ENCODE measurements at regions not wholly inside any gene's neighbourhood (a gene's known extent, or its start where the extent isn't known, plus 50 kb on each side); places are given as distances from the start of the nearest gene placed in this dataset.
"Not testable (repeated sequence)": the region's sequence is repeated elsewhere in the genome, so short reads cannot be mapped to it uniquely, and the experiment has no call there.

DNA sequence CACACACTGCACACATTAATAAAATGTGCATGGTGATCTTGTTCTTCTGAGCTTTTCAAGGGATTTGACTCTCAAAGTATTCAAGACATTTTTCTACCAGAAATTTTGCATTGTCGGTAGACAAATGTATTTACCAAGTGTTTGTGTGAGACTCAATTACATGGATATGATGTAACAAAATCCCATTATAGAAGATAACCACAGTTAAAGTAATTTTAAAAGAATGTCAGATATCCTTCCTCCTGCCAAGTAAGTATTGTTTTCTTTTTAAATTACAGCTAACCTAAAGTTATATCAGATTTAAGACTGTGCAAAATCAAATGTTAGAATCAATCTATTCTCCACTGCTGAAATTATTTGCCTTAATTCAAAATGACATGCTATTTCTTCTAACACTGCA, 1344.5 kb upstream of the CHAC2 start:
- no peak overlapping the region for H3K4me3 ChIP-seq (ENCODE audit: low read depth, low read length)
- H3K36me3 ChIP-seq (ENCODE audit: control insufficient read depth, insufficient read depth, low read length), result no peaks in the 10 kb centered on the region
- DNase-seq (ENCODE audit: low read depth), result no peak
- TF ChIP-seq, protein P1, sequence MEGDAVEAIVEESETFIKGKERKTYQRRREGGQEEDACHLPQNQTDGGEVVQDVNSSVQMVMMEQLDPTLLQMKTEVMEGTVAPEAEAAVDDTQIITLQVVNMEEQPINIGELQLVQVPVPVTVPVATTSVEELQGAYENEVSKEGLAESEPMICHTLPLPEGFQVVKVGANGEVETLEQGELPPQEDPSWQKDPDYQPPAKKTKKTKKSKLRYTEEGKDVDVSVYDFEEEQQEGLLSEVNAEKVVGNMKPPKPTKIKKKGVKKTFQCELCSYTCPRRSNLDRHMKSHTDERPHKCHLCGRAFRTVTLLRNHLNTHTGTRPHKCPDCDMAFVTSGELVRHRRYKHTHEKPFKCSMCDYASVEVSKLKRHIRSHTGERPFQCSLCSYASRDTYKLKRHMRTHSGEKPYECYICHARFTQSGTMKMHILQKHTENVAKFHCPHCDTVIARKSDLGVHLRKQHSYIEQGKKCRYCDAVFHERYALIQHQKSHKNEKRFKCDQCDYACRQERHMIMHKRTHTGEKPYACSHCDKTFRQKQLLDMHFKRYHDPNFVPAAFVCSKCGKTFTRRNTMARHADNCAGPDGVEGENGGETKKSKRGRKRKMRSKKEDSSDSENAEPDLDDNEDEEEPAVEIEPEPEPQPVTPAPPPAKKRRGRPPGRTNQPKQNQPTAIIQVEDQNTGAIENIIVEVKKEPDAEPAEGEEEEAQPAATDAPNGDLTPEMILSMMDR (IDR thresholded peaks at IDR 0.05; ENCODE audit: insufficient read depth, low read length, poor library complexity, severe bottlenecking), result no peak
- no peaks in the 10 kb centered on the region for H3K27me3 ChIP-seq (ENCODE audit: control insufficient read depth, insufficient read depth, low read length)

DNA sequence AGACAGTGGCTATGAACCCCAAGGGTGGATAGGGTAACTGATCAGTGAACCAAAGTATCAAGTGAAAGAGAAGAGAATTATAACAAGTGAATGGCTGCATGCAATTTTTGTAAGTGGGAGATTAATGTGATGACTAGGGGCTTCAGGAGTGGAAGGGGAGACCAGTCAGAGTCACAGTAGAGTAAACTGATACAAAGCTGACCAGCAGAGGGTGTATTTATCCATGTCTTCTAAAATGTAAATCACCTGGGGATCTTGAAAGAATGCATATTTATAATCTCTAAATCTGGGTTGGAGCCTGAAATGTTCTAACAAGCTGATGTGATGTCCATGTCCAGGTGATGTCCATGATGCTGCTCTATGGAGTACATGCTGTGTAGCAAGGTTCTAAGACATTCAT, 1351.3 kb upstream of the CHAC2 start:
- Histone ChIP-seq H3K27me3 (ENCODE audit: control insufficient read depth, insufficient read depth, low read length) (no peaks in the 10 kb centered on the region), H3K36me3 (ENCODE audit: control insufficient read depth, insufficient read depth, low read length) (no peaks in the 10 kb centered on the region), H3K4me3 (ENCODE audit: low read depth, low read length) (no peak overlapping the region)
- TF ChIP-seq, protein P1 (IDR thresholded peaks at IDR 0.05; ENCODE audit: insufficient read depth, low read length, poor library complexity, severe bottlenecking), result peak; percentile 21
- DNase-seq (ENCODE audit: low read depth), result no peak

DNA sequence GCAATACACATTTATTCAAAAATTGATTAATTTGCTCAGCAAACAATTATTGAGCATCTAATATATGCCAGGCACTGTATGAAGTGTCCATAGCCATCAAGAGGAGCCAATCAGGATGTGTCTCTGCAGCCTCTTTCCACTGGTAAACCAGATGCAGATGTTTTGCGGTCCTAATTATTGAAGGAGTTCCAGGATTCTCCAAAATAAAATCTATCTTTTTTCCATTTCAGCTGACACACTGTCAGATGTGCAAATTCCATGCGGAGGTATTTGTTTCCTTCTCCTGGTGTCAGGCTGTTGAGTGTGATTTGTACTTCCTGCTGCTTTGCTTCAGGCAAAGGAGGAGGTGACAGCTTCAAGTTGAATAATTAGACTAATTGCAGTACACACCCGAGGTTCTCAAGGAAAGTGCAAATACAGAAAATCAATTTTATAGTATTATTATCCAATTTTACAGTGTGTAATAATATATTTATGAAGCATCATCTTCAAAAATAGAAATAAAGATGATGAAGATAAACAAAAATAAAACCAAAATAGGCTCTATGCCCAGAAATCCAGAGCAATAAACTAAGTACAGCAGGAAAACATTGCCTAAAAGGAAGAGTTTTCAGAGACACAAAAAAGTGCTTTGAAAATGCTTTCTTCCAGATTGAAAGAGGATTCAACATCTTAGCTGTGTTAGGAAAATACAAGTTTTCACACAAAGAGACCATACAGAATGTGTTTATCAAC, 1352.9 kb upstream of the CHAC2 start:
- H3K36me3 ChIP-seq (ENCODE audit: control insufficient read depth, insufficient read depth, low read length), result no peaks in the 10 kb centered on the region
- no peak for DNase-seq (ENCODE audit: low read depth)
- H3K27me3 ChIP-seq (ENCODE audit: control insufficient read depth, insufficient read depth, low read length), result no peaks in the 10 kb centered on the region
- TF ChIP-seq, protein P1 (IDR thresholded peaks at IDR 0.05; ENCODE audit: insufficient read depth, low read length, poor library complexity, severe bottlenecking), result no peak
- H3K4me3 ChIP-seq (ENCODE audit: low read depth, low read length), result no peak overlapping the region

DNA sequence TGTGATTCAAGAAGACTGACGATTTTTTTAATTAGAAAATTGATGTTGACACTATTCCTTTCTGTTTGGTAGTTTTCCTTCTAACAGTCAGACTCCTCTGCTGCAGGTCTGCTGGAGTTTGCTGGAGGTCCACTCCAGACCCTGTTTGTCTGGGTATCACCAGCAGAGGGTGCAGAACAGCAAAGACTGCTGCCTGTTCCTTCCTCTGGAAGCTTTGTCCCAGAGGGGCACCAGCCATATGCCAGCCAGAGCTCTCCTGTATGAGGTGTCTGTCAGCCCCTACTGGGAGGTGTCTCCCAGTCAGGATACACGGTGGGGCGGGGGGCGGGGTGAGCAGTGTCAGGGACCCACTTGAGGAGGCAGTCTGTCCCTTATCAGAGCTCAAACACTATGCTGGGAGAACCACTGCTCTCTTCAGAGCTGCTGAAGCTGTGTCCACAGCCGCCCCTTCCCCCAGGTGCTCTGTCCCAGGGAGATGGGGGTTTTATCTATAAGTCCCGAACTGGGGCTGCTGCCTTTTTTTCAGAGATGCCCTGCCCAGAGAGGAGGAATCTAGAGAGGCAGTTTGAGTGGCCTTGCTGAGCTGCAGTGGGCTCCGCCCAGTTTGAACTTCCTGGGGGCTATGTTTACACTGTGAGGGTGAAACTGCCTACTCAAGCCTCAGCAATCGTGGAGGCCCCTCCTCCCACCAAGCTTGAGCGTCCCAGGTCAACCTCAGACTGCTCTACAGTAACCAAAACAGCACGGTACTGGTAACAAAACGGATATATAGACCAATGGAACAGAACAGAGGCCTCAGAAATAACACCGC, 1358.1 kb upstream of the CHAC2 start:
- not testable (repeated sequence) for DNase-seq (ENCODE audit: low read depth); H3K4me3 ChIP-seq (ENCODE audit: low read depth, low read length); H3K27me3 ChIP-seq (ENCODE audit: control insufficient read depth, insufficient read depth, low read length); H3K36me3 ChIP-seq (ENCODE audit: control insufficient read depth, insufficient read depth, low read length)

- H3K27me3 ChIP-seq (ENCODE audit: control insufficient read depth, insufficient read depth, low read length), result no peaks in the 10 kb centered on the region
- TF ChIP-seq, protein P1 (IDR thresholded peaks at IDR 0.05; ENCODE audit: insufficient read depth, low read length, poor library complexity, severe bottlenecking), result no peak
- DNase-seq (ENCODE audit: low read depth), result no peak
- H3K36me3 ChIP-seq (ENCODE audit: control insufficient read depth, insufficient read depth, low read length), result no peaks in the 10 kb centered on the region
- H3K4me3 ChIP-seq (ENCODE audit: low read depth, low read length), result no peak overlapping the region
Measured at GRCh38 chr2:52405980-52406379, 1361.6 kb upstream of the CHAC2 start.

- no peaks in the 10 kb centered on the region for H3K27me3 ChIP-seq (ENCODE audit: control insufficient read depth, insufficient read depth, low read length)
- no peak for DNase-seq (ENCODE audit: low read depth)
- TF ChIP-seq, protein P1 (IDR thresholded peaks at IDR 0.05; ENCODE audit: insufficient read depth, low read length, poor library complexity, severe bottlenecking), result no peak
- H3K4me3 ChIP-seq (ENCODE audit: low read depth, low read length), result no peak overlapping the region
- H3K36me3 ChIP-seq (ENCODE audit: control insufficient read depth, insufficient read depth, low read length), result no peaks in the 10 kb centered on the region
Measured at GRCh38 chr2:52404866-52405265, 1362.7 kb upstream of the CHAC2 start.
